ENCODE measurements at regions not wholly inside any gene's neighbourhood (a gene's known extent, or its start where the extent isn't known, plus 50 kb on each side); places are given as distances from the start of the nearest gene placed in this dataset.

GRCh38 chr16:81185416-81185815 lies 53.1 kb upstream of the BCO1 start:
- DNase-seq = no peak

GRCh38 chr16:81181013-81181720 lies 57.3 kb upstream of the BCO1 start:
- no peak for DNase-seq

GRCh38 chr16:81180578-81180977 lies 57.9 kb upstream of the BCO1 start:
- no peak for DNase-seq

- DNase-seq = no peak
Observed at GRCh38 chr16:81179219-81179618, 59.3 kb upstream of the BCO1 start.

- DNase-seq = no peak
Observed at GRCh38 chr16:81175325-81175891, 63.1 kb upstream of the BCO1 start.

- DNase-seq = no peak
Observed at GRCh38 chr16:81174644-81175324, 63.7 kb upstream of the BCO1 start.

GRCh38 chr16:81172769-81173658 lies 65.5 kb upstream of the BCO1 start:
- DNase-seq = no peak

GRCh38 chr16:81170824-81171223 lies 67.7 kb upstream of the BCO1 start:
- DNase-seq = peak; percentile 14

- no peak for DNase-seq
Observed at GRCh38 chr16:81168406-81168805, 70.1 kb upstream of the BCO1 start.

GRCh38 chr16:81167851-81168250 lies 70.6 kb upstream of the BCO1 start:
- DNase-seq = no peak

GRCh38 chr16:81166417-81167300 lies 70.5 kb upstream of the GCSH start:
- no peak for DNase-seq

GRCh38 chr16:81165411-81166097 lies 69.4 kb upstream of the GCSH start:
- DNase-seq = no peak

- no peak for DNase-seq
Observed at GRCh38 chr16:81164958-81165357, 68.8 kb upstream of the GCSH start.

GRCh38 chr16:81164481-81164880 lies 68.3 kb upstream of the GCSH start:
- DNase-seq = no peak

GRCh38 chr16:81163671-81164070 lies 67.5 kb upstream of the GCSH start:
- DNase-seq = peak; percentile 22

GRCh38 chr16:81158964-81159363 lies 62.8 kb upstream of the GCSH start:
- DNase-seq = no peak

- no peak for DNase-seq
Observed at GRCh38 chr16:81155769-81156168, 59.6 kb upstream of the GCSH start.

- DNase-seq = no peak
Observed at GRCh38 chr16:81151648-81152310, 55.6 kb upstream of the GCSH start.

- no peak for DNase-seq
Observed at GRCh38 chr16:81149614-81150013, 53.4 kb upstream of the GCSH start.

GRCh38 chr16:81148277-81148676 lies 52.1 kb upstream of the GCSH start:
- no peak for DNase-seq

Data from hematopoietic multipotent progenitor cell treated with erythropoietin and hydrocortisone succinate and interleukin-3 and kit ligand, for 4 days (in vitro differentiated cells).